Liver (tissue), 8 donors: ENCODE measurements at regions not wholly inside any gene's neighbourhood (a gene's known extent, or its start where the extent isn't known, plus 50 kb on each side); places are given as distances from the start of the nearest gene placed in this dataset.

Experiments used
- DNase-seq: peaks from one replicate; pipeline ENCODE4 v3.0.0-alpha.2; 2017; ENCODE audit warnings: low spot score
- H3K27ac ChIP-seq, 2 donors: one replicate each; pipeline ENCODE4 v1.7.0; 2013; ENCODE audit warnings: inconsistent platforms in 2 of 2, low read length in 2 of 2, control low read depth in 1 of 2, low read depth in 1 of 2, mild to moderate bottlenecking in 1 of 2
- H3K27me3 ChIP-seq, 4 donors: one replicate each; pipeline versions ENCODE4 v1.6.1 to v1.7.0; 2013; ENCODE audit warnings: low read length in 3 of 4, inconsistent platforms in 1 of 4, mild to moderate bottlenecking in 1 of 4, moderate library complexity in 1 of 4; ENCODE audit not compliant: control insufficient read depth in 4 of 4, insufficient read depth in 4 of 4
- H3K36me3 ChIP-seq, 4 donors: one replicate each; pipeline versions ENCODE4 v1.6.1 to v1.7.0; 2013; ENCODE audit warnings: low read length in 3 of 4, mild to moderate bottlenecking in 3 of 4, low read depth in 1 of 4, moderate library complexity in 1 of 4; ENCODE audit not compliant: control insufficient read depth in 4 of 4, insufficient read depth in 3 of 4
- H3K4me1 ChIP-seq, 4 donors: one replicate each; pipeline versions ENCODE4 v1.6.1 to v1.7.0; 2013; ENCODE audit warnings: low read length in 3 of 4, mild to moderate bottlenecking in 3 of 4, moderate library complexity in 1 of 4; ENCODE audit not compliant: control insufficient read depth in 4 of 4, insufficient read depth in 4 of 4
- H3K4me3 ChIP-seq, 3 donors: one replicate each; pipeline versions ENCODE4 v1.6.1 to v1.7.0; 2013; ENCODE audit warnings: low read length in 3 of 3, control low read depth in 1 of 3, low read depth in 1 of 3, mild to moderate bottlenecking in 1 of 3
- H3K9ac ChIP-seq, 2 donors: one replicate each; pipeline ENCODE4 v1.7.0; 2013; ENCODE audit warnings: low read length in 2 of 2, mild to moderate bottlenecking in 2 of 2, moderate library complexity in 2 of 2, control low read depth in 1 of 2, low read depth in 1 of 2
- H3K9me3 ChIP-seq, 4 donors: one replicate each; pipeline versions ENCODE4 v1.6.1 to v1.7.0; 2013; ENCODE audit warnings: low read length in 3 of 4; ENCODE audit not compliant: control insufficient read depth in 4 of 4
- EGR1 ChIP-seq, 2 donors: IDR thresholded peaks; 2 replicates each; pipeline ENCODE4 v1.6.1; 2016 to 2018; ENCODE audit warnings: antibody characterized with exemption in 2 of 2, low read depth in 2 of 2
- FOXA1 ChIP-seq: IDR thresholded peaks from 2 replicates; pipeline ENCODE4 v1.6.1; 2016; ENCODE audit warnings: antibody characterized with exemption
- FOXA2 ChIP-seq: IDR thresholded peaks from 2 replicates; pipeline ENCODE4 v1.6.1; 2016; ENCODE audit warnings: antibody characterized with exemption
- GABPA ChIP-seq, 2 donors: IDR thresholded peaks in 1 of 2; conservative IDR thresholded peaks in 1 of 2; 2 replicates each; pipeline ENCODE4 v1.6.1; 2016; ENCODE audit warnings: antibody characterized with exemption in 2 of 2, mild to moderate bottlenecking in 1 of 2, moderate library complexity in 1 of 2
- HNF4A ChIP-seq, 2 donors: conservative IDR thresholded peaks; 2 replicates each; pipeline ENCODE4 v1.6.1; 2016; ENCODE audit warnings: antibody characterized with exemption in 2 of 2, mild to moderate bottlenecking in 2 of 2
- HNF4G ChIP-seq: IDR thresholded peaks from 2 replicates; pipeline ENCODE4 v1.6.1; 2016; ENCODE audit warnings: antibody characterized with exemption
- JUND ChIP-seq, 2 donors: IDR thresholded peaks; 2 replicates each; pipeline ENCODE4 v1.6.1; 2016; ENCODE audit warnings: antibody characterized with exemption in 2 of 2
- NR2F2 ChIP-seq: IDR thresholded peaks from 2 replicates; pipeline ENCODE4 v1.6.1; 2016; ENCODE audit warnings: antibody characterized with exemption
- RAD21 ChIP-seq, 2 donors: IDR thresholded peaks; 2 replicates each; pipeline ENCODE4 v1.6.1; 2016; ENCODE audit warnings: antibody characterized with exemption in 2 of 2, mild to moderate bottlenecking in 2 of 2
- REST ChIP-seq: IDR thresholded peaks from 2 replicates; pipeline ENCODE4 v1.6.1; 2016; ENCODE audit warnings: antibody characterized with exemption, mild to moderate bottlenecking
- RXRA ChIP-seq, 2 donors: IDR thresholded peaks; 2 replicates each; pipeline ENCODE4 v1.6.1; 2017 to 2018; ENCODE audit warnings: antibody characterized with exemption in 2 of 2, mild to moderate bottlenecking in 1 of 2
- SP1 ChIP-seq: IDR thresholded peaks from 2 replicates; pipeline ENCODE4 v1.6.1; 2018; ENCODE audit warnings: antibody characterized with exemption, mild to moderate bottlenecking
- TAF1 ChIP-seq: conservative IDR thresholded peaks from 2 replicates; pipeline ENCODE4 v1.6.1; 2016; ENCODE audit warnings: antibody characterized with exemption, mild to moderate bottlenecking
- YY1 ChIP-seq: IDR thresholded peaks from 2 replicates; pipeline ENCODE4 v1.6.1; 2016; ENCODE audit warnings: antibody characterized with exemption, mild to moderate bottlenecking
- WGBS: extraction: QIAGEN DNeasy Blood & Tissue Kit; methylation state at CpG from one replicate; pipeline ENCODE4 v1.1.7; 2013; 5-methylcytosine and 5-hydroxymethylcytosine counted together
- TF ChIP-seq, protein P1 (sequence below): IDR thresholded peaks from 2 replicates; pipeline ENCODE4 v1.6.1; 2016; ENCODE audit warnings: antibody characterized with exemption
- TF ChIP-seq, protein P2 (sequence below): IDR thresholded peaks from 2 replicates; pipeline ENCODE4 v1.6.1; 2016; ENCODE audit warnings: antibody characterized with exemption
- TF ChIP-seq, protein P3 (sequence below): IDR thresholded peaks from 2 replicates; pipeline ENCODE4 v1.6.1; 2016; ENCODE audit warnings: antibody characterized with exemption
- TF ChIP-seq, protein P4 (sequence below): fragments of 150-350 bp; IDR thresholded peaks from 2 replicates; pipeline ENCODE4 v1.5.1; 2017; ENCODE audit warnings: improper control_type of control experiment, low read depth, low read length; ENCODE audit not compliant: missing input control
- donor health status: healthy.
- donor health status: healthy.
- donor health status: healthy.
- donor health status: healthy.
- donor health status: healthy.

DNA sequence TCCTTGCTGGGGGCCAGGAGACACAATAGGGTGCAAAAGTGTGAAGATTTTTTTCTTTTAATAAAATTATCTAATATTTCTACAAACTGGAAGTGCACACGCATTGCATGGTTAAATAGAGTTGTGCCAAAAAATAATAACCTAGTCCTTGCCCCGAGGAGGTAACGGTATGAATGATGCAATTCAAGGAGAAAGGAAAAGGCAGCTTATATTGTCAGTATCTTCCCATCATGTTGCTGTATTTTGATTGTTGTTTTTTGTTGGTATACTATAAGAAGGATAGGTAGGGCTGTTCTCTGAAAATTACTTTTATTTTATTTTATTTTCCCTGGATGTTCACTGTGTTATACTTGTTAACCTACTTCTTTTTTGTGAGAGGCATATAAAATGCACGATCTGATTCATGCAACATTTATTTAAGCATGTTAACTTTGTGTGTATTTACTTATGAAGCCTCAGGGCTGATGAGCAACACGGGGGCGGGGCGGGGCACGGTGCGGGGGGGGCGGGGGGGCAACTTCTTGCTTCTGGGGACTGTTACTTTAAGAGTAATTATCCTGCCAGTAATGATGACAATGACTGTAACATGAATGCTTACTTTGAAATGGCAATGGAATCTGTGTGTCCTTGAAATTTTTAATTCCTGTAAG lies 118.6 kb downstream of the AQP4 start:
- no peak for DNase-seq

DNA sequence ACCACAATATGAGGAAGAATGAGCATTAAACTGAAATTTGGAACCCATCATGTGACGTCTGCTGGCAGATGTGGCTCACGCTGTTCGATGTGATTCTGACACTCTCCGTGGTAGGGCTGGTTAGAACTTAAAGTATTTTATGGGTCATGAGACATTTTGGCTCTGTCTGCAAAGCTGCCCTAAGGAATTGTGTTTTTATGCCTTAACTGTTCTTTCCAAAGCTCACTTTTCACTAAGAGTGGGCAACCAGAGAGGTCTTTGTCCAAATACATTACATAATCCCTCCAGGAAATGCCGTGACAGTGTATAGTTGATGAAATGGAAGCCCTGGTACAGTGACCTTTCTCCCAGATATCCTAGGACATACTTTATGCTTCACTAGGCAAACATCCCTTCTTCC lies 119.1 kb downstream of the AQP4 start:
- Histone ChIP-seq H3K9me3 (no peaks in the 10 kb centered on the region), H3K4me3 (no peak overlapping the region), H3K9ac (no peak overlapping the region), H3K27ac (peak overlapping the region; percentile 79 to 80), H3K27me3 (no peaks in the 10 kb centered on the region), H3K36me3 (no peaks in the 10 kb centered on the region), H3K4me1 (peaks cover 6 to 42% (median 33%) of the 10 kb centered on the region in 4 donors)
- WGBS, result 20% methylated on average over 5 of the region's 5 CpGs
- DNase-seq, result no peak
- TF ChIP-seq, protein P1, sequence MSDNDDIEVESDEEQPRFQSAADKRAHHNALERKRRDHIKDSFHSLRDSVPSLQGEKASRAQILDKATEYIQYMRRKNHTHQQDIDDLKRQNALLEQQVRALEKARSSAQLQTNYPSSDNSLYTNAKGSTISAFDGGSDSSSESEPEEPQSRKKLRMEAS, result no peak
- TF ChIP-seq JUND (IDR thresholded peaks at IDR 0.05), result no peak
- peak; percentile 53 to 62 for TF ChIP-seq RXRA (IDR thresholded peaks at IDR 0.05)
- TF ChIP-seq HNF4A (conservative IDR thresholded peaks at IDR 0.05), result no peak
- TF ChIP-seq TAF1, result no peak
- no peak for TF ChIP-seq FOXA1
- TF ChIP-seq, protein P2, sequence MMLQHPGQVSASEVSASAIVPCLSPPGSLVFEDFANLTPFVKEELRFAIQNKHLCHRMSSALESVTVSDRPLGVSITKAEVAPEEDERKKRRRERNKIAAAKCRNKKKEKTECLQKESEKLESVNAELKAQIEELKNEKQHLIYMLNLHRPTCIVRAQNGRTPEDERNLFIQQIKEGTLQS, result no peak
- TF ChIP-seq HNF4G, result no peak
- TF ChIP-seq, protein P3, sequence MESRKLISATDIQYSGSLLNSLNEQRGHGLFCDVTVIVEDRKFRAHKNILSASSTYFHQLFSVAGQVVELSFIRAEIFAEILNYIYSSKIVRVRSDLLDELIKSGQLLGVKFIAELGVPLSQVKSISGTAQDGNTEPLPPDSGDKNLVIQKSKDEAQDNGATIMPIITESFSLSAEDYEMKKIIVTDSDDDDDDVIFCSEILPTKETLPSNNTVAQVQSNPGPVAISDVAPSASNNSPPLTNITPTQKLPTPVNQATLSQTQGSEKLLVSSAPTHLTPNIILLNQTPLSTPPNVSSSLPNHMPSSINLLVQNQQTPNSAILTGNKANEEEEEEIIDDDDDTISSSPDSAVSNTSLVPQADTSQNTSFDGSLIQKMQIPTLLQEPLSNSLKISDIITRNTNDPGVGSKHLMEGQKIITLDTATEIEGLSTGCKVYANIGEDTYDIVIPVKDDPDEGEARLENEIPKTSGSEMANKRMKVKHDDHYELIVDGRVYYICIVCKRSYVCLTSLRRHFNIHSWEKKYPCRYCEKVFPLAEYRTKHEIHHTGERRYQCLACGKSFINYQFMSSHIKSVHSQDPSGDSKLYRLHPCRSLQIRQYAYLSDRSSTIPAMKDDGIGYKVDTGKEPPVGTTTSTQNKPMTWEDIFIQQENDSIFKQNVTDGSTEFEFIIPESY, result no peak
- no peak for TF ChIP-seq REST
- peak; percentile 32 for TF ChIP-seq YY1
- no peak for TF ChIP-seq RAD21 (IDR thresholded peaks at IDR 0.05)
- TF ChIP-seq SP1, result peak; percentile 58
- TF ChIP-seq GABPA (IDR thresholded peaks at IDR 0.05 in 1 of 2, conservative IDR thresholded peaks at IDR 0.05 in 1 of 2), result no peak
- TF ChIP-seq FOXA2, result no peak
- no peak for TF ChIP-seq NR2F2
- TF ChIP-seq, protein P4, sequence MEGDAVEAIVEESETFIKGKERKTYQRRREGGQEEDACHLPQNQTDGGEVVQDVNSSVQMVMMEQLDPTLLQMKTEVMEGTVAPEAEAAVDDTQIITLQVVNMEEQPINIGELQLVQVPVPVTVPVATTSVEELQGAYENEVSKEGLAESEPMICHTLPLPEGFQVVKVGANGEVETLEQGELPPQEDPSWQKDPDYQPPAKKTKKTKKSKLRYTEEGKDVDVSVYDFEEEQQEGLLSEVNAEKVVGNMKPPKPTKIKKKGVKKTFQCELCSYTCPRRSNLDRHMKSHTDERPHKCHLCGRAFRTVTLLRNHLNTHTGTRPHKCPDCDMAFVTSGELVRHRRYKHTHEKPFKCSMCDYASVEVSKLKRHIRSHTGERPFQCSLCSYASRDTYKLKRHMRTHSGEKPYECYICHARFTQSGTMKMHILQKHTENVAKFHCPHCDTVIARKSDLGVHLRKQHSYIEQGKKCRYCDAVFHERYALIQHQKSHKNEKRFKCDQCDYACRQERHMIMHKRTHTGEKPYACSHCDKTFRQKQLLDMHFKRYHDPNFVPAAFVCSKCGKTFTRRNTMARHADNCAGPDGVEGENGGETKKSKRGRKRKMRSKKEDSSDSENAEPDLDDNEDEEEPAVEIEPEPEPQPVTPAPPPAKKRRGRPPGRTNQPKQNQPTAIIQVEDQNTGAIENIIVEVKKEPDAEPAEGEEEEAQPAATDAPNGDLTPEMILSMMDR, result no peak
- no peak for TF ChIP-seq EGR1 (IDR thresholded peaks at IDR 0.05; ENCODE audit: low read depth in 2 of 2)

More for the DNA sequence above, 118.6 kb downstream of the AQP4 start:
- Histone ChIP-seq H3K9me3 (no peaks in the 10 kb centered on the region), H3K4me1 (peaks cover 9 to 38% (median 33%) of the 10 kb centered on the region in 4 donors), H3K27me3 (no peaks in the 10 kb centered on the region), H3K36me3 (no peaks in the 10 kb centered on the region), H3K27ac (peak overlapping the region; percentile 79 to 80), H3K9ac (no peak overlapping the region), H3K4me3 (no peak overlapping the region)
- 21% methylated on average over 10 of the region's 10 CpGs for WGBS
- TF ChIP-seq HNF4A (conservative IDR thresholded peaks at IDR 0.05) (no peak), FOXA2 (peak; percentile 2)
